ENCODE measurements at regions not wholly inside any gene's neighbourhood (a gene's known extent, or its start where the extent isn't known, plus 50 kb on each side); places are given as distances from the start of the nearest gene placed in this dataset.

DNA sequence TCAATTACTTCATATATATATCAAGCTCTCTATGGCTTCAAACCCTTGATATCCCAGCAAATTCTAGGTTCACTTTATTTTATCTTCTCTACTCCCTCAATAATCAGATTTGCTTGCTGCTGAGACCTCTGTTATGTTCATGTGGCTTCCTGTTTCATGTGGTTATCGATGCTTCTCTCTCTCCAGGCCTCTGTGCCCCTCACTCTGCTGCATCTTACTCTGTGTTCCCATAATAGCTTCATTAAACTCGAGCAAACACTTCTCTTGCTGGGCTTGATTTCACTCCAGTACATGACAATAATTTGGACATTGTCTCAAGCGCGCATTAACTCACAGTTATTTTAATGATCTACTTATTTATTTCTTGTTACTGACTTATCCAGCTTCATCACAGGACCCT lies 798.8 kb downstream of the CDH9 start:
- no peak overlapping the region for H3K4me3 ChIP-seq (ENCODE audit: low read length)
- H3K27ac ChIP-seq (ENCODE audit: low read length): no peak overlapping the region
- no peaks in the 10 kb centered on the region for H3K27me3 ChIP-seq (ENCODE audit: control insufficient read depth, insufficient read depth, low read length)
- H3K9me3 ChIP-seq (ENCODE audit: control insufficient read depth, low read depth, low read length): peaks cover 23% of the 10 kb centered on the region
- H3K36me3 ChIP-seq (ENCODE audit: control insufficient read depth, insufficient read depth, low read length): no peaks in the 10 kb centered on the region
- DNase-seq: no peak
- WGBS (ENCODE audit: insufficient coverage, low lambda C conversion rate): 80% methylated on average over 1 of the region's 4 CpGs
- H3K4me1 ChIP-seq (ENCODE audit: control insufficient read depth, insufficient read depth, low read length): no peaks in the 10 kb centered on the region

DNA sequence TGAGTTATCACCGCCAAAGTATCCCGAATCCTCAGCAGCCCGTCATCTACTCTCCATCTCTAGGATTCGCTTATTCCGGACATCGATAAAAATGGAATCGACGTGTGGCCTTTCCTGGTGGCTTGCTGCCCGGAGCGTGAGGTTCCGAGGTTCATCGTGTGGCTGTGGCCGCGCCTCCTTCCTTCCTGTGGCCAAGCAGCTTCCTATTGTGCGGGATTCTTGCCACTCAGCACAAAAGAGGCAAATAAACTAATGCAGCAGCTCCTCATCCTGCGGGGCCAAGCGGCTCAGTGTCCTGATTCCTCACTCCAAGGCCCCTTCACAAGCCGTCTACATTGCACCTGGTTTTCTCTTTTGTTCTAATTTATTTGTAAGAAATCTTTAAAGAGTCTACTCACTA lies 800.9 kb downstream of the CDH9 start:
- Histone ChIP-seq H3K4me3 (ENCODE audit: low read length) (no peak overlapping the region), H3K27ac (ENCODE audit: low read length) (no peak overlapping the region), H3K4me1 (ENCODE audit: control insufficient read depth, insufficient read depth, low read length) (no peaks in the 10 kb centered on the region), H3K27me3 (ENCODE audit: control insufficient read depth, insufficient read depth, low read length) (no peaks in the 10 kb centered on the region), H3K9me3 (ENCODE audit: control insufficient read depth, low read depth, low read length) (peaks cover 30% of the 10 kb centered on the region), H3K36me3 (ENCODE audit: control insufficient read depth, insufficient read depth, low read length) (no peaks in the 10 kb centered on the region)
- 100% methylated on average over 10 of the region's 18 CpGs for WGBS (ENCODE audit: insufficient coverage, low lambda C conversion rate)
- no peak for DNase-seq

DNA sequence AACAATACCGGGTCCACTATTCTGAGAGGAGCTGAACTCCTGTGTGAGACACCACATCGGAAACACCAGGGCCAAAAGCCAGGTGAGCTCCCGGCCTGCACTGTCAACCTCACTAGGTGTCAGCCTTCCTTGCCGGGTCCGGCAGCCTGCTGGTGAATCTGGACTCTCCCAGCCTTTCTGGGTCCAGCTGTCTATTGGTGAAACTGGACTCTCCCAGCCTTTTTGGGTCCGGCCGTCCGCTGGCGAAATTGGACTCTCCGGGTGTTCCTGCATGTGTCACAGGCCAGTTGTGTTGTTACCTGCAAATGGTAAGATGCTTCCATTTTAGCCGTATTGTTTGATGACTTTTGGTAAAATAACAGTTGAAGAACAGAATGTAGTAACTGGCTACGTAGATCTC lies 801.5 kb downstream of the CDH9 start:
- H3K9me3 ChIP-seq (ENCODE audit: control insufficient read depth, low read depth, low read length): peaks cover 32% of the 10 kb centered on the region
- DNase-seq: no peak
- H3K27ac ChIP-seq (ENCODE audit: low read length): no peak overlapping the region
- H3K27me3 ChIP-seq (ENCODE audit: control insufficient read depth, insufficient read depth, low read length): no peaks in the 10 kb centered on the region
- no peaks in the 10 kb centered on the region for H3K36me3 ChIP-seq (ENCODE audit: control insufficient read depth, insufficient read depth, low read length)
- H3K4me1 ChIP-seq (ENCODE audit: control insufficient read depth, insufficient read depth, low read length): no peaks in the 10 kb centered on the region
- H3K4me3 ChIP-seq (ENCODE audit: low read length): no peak overlapping the region
- no CpG with 5 or more reads among the region's 12 CpGs for WGBS (ENCODE audit: insufficient coverage, low lambda C conversion rate)

DNA sequence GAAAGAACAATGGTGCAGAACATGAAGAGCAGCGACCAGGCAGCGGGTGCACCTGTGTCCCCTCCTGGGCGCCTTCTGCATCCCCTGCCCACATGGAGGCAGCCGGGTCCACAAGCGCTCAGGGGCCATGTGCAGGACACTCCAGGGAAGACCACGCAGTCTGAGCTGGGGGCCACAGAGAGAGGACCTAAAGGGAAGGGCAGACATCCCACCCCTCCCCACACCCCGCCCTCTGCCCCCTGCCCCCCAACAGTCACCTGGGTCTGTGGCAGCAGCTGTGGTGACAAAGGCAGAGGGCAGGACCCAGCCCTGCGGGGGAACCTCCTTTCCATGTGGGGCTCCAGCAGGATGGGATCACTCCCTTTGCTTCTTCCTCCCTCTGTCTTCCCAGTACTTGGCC lies 805.7 kb downstream of the CDH9 start:
- Histone ChIP-seq H3K36me3 (ENCODE audit: control insufficient read depth, insufficient read depth, low read length) (no peaks in the 10 kb centered on the region), H3K4me3 (ENCODE audit: low read length) (no peak overlapping the region), H3K4me1 (ENCODE audit: control insufficient read depth, insufficient read depth, low read length) (no peaks in the 10 kb centered on the region), H3K27ac (ENCODE audit: low read length) (no peak overlapping the region), H3K27me3 (ENCODE audit: control insufficient read depth, insufficient read depth, low read length) (no peaks in the 10 kb centered on the region), H3K9me3 (ENCODE audit: control insufficient read depth, low read depth, low read length) (peaks cover 40% of the 10 kb centered on the region)
- no peak for DNase-seq
- WGBS (ENCODE audit: insufficient coverage, low lambda C conversion rate): no CpG with 5 or more reads among the region's 8 CpGs

DNA sequence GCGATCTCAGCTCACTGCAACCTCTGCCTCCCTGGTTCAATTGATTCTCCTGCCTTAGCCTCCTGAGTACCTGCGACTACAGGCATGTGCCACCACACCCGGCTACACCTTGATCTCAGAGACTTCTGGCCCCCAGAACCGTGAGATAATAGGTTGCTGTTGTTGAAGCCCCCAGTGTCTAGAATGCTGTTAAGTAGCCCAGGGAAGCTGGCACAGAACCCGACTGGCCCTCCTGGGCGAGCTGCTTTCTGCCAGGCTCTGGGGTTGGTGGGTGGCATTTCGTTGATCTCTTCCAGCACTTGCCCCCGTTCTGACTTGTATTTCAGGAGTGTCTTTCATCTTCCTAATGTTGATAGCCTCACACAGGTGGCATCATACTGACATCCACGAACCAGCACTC lies 807.1 kb downstream of the CDH9 start:
- Histone ChIP-seq H3K9me3 (ENCODE audit: control insufficient read depth, low read depth, low read length) (peaks cover 30% of the 10 kb centered on the region), H3K4me3 (ENCODE audit: low read length) (no peak overlapping the region), H3K36me3 (ENCODE audit: control insufficient read depth, insufficient read depth, low read length) (no peaks in the 10 kb centered on the region), H3K27me3 (ENCODE audit: control insufficient read depth, insufficient read depth, low read length) (no peaks in the 10 kb centered on the region), H3K4me1 (ENCODE audit: control insufficient read depth, insufficient read depth, low read length) (no peaks in the 10 kb centered on the region), H3K27ac (ENCODE audit: low read length) (no peak overlapping the region)
- DNase-seq: no peak
- WGBS (ENCODE audit: insufficient coverage, low lambda C conversion rate): 50% methylated on average over 1 of the region's 9 CpGs

DNA sequence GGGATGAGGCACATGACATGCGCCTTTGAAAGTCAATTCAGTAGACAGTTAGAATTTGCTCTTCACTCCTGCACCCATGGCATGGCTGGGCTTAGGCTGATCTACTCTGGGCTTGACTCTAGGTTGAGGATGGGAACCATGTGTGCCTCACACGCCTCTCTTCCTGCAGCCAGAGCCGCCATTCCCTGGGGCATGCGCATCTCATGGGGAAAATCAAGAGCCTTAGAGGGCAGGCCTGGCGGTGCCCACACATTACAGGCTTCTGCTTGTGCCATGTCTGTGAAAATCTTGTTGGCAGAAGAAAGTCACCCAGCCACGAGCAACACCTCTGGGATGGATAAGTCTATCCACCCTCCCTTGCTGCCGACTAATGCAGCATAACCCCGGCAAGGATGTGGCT lies 808.5 kb downstream of the CDH9 start:
- H3K27me3 ChIP-seq (ENCODE audit: control insufficient read depth, insufficient read depth, low read length): no peaks in the 10 kb centered on the region
- no peaks in the 10 kb centered on the region for H3K36me3 ChIP-seq (ENCODE audit: control insufficient read depth, insufficient read depth, low read length)
- no peak for DNase-seq
- no CpG with 5 or more reads among the region's 8 CpGs for WGBS (ENCODE audit: insufficient coverage, low lambda C conversion rate)
- peaks cover 20% of the 10 kb centered on the region for H3K9me3 ChIP-seq (ENCODE audit: control insufficient read depth, low read depth, low read length)
- H3K27ac ChIP-seq (ENCODE audit: low read length): no peak overlapping the region
- no peaks in the 10 kb centered on the region for H3K4me1 ChIP-seq (ENCODE audit: control insufficient read depth, insufficient read depth, low read length)
- H3K4me3 ChIP-seq (ENCODE audit: low read length): no peak overlapping the region

DNA sequence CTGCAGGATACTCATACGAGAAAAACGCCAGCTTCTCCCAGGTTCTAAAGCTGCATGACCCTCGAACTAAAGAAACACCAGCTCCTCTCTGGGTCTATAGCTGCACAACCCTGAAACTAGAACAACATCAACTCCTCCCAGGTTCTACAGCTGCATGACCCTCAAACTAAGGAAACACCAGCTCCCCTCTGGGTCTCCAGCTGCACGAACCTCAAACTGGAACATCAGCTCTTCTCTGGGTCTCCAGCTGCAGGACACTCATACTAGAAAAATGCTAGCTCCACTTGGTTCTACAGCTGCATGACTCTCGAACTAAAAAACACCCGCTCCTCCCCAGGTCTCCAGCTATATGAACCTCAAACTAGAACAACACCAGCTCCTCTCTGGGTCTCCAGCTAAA lies 811.1 kb downstream of the CDH9 start:
- H3K27me3 ChIP-seq (ENCODE audit: control insufficient read depth, insufficient read depth, low read length): no peaks in the 10 kb centered on the region
- H3K4me3 ChIP-seq (ENCODE audit: low read length): no peak overlapping the region
- no peak for DNase-seq
- H3K36me3 ChIP-seq (ENCODE audit: control insufficient read depth, insufficient read depth, low read length): no peaks in the 10 kb centered on the region
- WGBS (ENCODE audit: insufficient coverage, low lambda C conversion rate): no CpG with 5 or more reads among the region's 6 CpGs
- H3K27ac ChIP-seq (ENCODE audit: low read length): no peak overlapping the region
- peaks cover 14% of the 10 kb centered on the region for H3K9me3 ChIP-seq (ENCODE audit: control insufficient read depth, low read depth, low read length)
- no peaks in the 10 kb centered on the region for H3K4me1 ChIP-seq (ENCODE audit: control insufficient read depth, insufficient read depth, low read length)

DNA sequence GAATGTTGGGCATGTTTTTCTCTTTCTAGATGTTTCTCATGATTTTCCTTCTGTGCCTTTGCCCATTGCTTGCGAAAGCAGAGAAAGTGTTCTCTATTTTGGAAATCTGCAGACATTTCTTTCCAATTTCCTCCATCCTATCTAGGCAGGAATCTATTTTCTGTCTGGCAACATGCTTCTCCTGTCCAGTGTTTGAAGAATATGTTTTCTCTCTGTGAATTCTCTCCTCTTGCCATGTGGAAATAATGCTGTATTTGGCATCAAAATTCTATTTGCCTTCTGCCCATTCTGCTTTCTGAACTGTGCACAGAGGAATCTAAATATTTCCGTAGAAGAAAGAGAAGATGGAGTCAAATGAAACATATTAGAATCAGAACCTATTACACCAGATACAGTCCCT lies 833.3 kb downstream of the CDH9 start:
- no peaks in the 10 kb centered on the region for H3K36me3 ChIP-seq (ENCODE audit: control insufficient read depth, insufficient read depth, low read length)
- no peaks in the 10 kb centered on the region for H3K27me3 ChIP-seq (ENCODE audit: control insufficient read depth, insufficient read depth, low read length)
- 88% methylated on average over 1 of the region's 2 CpGs for WGBS (ENCODE audit: insufficient coverage, low lambda C conversion rate)
- DNase-seq: no peak
- no peaks in the 10 kb centered on the region for H3K9me3 ChIP-seq (ENCODE audit: control insufficient read depth, low read depth, low read length)
- H3K4me3 ChIP-seq (ENCODE audit: low read length): no peak overlapping the region
- H3K4me1 ChIP-seq (ENCODE audit: control insufficient read depth, insufficient read depth, low read length): no peaks in the 10 kb centered on the region
- no peak overlapping the region for H3K27ac ChIP-seq (ENCODE audit: low read length)

DNA sequence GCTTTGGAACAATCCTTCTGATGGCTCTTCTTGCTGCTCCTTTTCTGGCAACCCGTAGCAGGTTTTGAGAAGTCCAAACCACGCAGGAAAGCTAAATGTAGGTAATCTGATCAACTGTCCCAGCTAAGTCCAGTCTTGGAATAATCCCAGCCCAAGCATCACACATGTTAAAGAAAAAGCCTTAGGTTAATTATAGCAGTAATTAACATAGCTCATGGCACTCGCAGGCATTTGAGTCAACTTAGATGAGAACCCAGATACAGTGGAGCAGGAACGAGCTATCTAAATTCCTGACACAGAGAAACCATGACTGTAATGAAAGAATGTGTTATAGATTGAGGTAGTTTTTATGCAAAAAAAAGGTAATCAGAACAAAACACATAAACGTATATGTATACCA lies 844.8 kb downstream of the CDH9 start:
- Histone ChIP-seq H3K4me1 (ENCODE audit: control insufficient read depth, insufficient read depth, low read length) (no peaks in the 10 kb centered on the region), H3K36me3 (ENCODE audit: control insufficient read depth, insufficient read depth, low read length) (no peaks in the 10 kb centered on the region), H3K9me3 (ENCODE audit: control insufficient read depth, low read depth, low read length) (no peaks in the 10 kb centered on the region), H3K27me3 (ENCODE audit: control insufficient read depth, insufficient read depth, low read length) (no peaks in the 10 kb centered on the region), H3K27ac (ENCODE audit: low read length) (no peak overlapping the region), H3K4me3 (ENCODE audit: low read length) (no peak overlapping the region)
- no peak for DNase-seq
- no CpG with 5 or more reads among the region's 5 CpGs for WGBS (ENCODE audit: insufficient coverage, low lambda C conversion rate)

DNA sequence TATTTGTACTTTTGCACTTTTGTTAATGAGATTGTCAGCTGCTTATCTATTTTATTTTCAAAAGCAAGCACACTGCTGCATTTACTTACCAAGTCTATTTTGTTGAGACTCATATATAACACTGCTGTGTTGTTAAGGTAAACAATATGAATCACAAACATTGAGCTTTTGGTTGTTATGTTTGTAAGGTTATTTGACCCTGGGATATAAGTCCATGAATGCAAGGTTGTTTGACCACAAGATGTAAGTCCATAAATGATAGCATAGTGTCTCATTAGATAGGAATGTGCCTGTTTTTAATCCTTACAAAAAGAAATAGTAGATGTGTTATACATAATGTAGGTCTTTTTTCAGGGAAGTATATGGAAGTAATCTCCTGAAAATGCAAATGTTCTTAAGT lies 845.9 kb downstream of the CDH9 start:
- no peak for DNase-seq
- Histone ChIP-seq H3K27me3 (ENCODE audit: control insufficient read depth, insufficient read depth, low read length) (no peaks in the 10 kb centered on the region), H3K9me3 (ENCODE audit: control insufficient read depth, low read depth, low read length) (no peaks in the 10 kb centered on the region), H3K27ac (ENCODE audit: low read length) (no peak overlapping the region), H3K4me1 (ENCODE audit: control insufficient read depth, insufficient read depth, low read length) (no peaks in the 10 kb centered on the region), H3K4me3 (ENCODE audit: low read length) (no peak overlapping the region), H3K36me3 (ENCODE audit: control insufficient read depth, insufficient read depth, low read length) (no peaks in the 10 kb centered on the region)

DNA sequence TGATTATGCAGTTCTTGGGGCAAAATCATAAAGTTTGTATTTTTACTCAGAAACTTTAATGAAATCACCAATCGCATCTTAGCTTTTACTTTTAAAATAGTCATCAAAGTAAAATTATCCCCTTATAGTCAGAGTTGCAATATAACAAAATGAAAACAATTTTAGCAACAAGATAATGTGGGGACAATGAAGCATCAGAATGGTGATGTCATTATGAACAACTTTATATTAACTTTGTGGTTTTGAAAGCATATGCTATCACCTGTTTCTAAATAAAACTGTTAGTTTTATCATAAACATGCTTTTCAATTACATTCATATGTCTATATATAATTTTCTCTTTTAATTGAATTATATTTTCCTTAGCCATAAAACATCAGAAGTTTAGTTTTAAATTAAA lies 856.8 kb downstream of the CDH9 start:
- WGBS (ENCODE audit: insufficient coverage, low lambda C conversion rate): 100% methylated on average over 1 of the region's 1 CpG
- no peak overlapping the region for H3K4me3 ChIP-seq (ENCODE audit: low read length)
- no peaks in the 10 kb centered on the region for H3K9me3 ChIP-seq (ENCODE audit: control insufficient read depth, low read depth, low read length)
- no peaks in the 10 kb centered on the region for H3K36me3 ChIP-seq (ENCODE audit: control insufficient read depth, insufficient read depth, low read length)
- H3K4me1 ChIP-seq (ENCODE audit: control insufficient read depth, insufficient read depth, low read length): no peaks in the 10 kb centered on the region
- no peaks in the 10 kb centered on the region for H3K27me3 ChIP-seq (ENCODE audit: control insufficient read depth, insufficient read depth, low read length)
- DNase-seq: no peak
- no peak overlapping the region for H3K27ac ChIP-seq (ENCODE audit: low read length)

Data from large intestine (tissue), 3 donors.